OCI-LY3 (cell line): ENCODE measurements at regions not wholly inside any gene's neighbourhood (a gene's known extent, or its start where the extent isn't known, plus 50 kb on each side); places are given as distances from the start of the nearest gene placed in this dataset.

ENCODE experiments used
- H2AFZ ChIP-seq: fragments of 200-600, 300-600 bp; shearing (Covaris generic); 2 replicates; pipeline ENCODE4 v1.6.0; 2014; ENCODE audit warnings: antibody characterized with exemption, low read depth, low read length
- H3K27ac ChIP-seq: fragments of 200-600, 300-600 bp; sonication (generic); 2 replicates; pipeline ENCODE4 v1.5.1; 2014; ENCODE audit warnings: mild to moderate bottlenecking, low read length, moderate library complexity, mixed read lengths
- H3K27me3 ChIP-seq: fragments of 200-600, 300-600 bp; sonication (generic); 2 replicates; pipeline ENCODE4 v1.6.1; 2014; ENCODE audit warnings: low read depth, low read length, mixed read lengths
- H3K36me3 ChIP-seq: fragments of 200-600, 300-600 bp; sonication (generic); replicated peaks from 2 replicates; pipeline ENCODE3; 2014; ENCODE audit warnings: low read depth, low read length, mixed read lengths
- H3K4me1 ChIP-seq: fragments of 300-600, 200-600 bp; sonication (generic); 2 replicates; pipeline ENCODE4 v1.6.1; 2014; ENCODE audit warnings: low read length, mixed read lengths
- H3K4me2 ChIP-seq: fragments of 200-600, 300-600 bp; sonication (generic); 2 replicates; pipeline ENCODE4 v1.6.1; 2014; ENCODE audit warnings: low read length, mixed read lengths
- H3K4me3 ChIP-seq: fragments of 300-600, 200-600 bp; sonication (generic); 2 replicates; pipeline ENCODE4 v1.5.1; 2014; ENCODE audit warnings: antibody characterized with exemption, mild to moderate bottlenecking, low read length, moderate library complexity
- H3K79me2 ChIP-seq: fragments of 300-600, 200-600 bp; shearing (Covaris generic); 2 replicates; pipeline ENCODE4 v1.6.1; 2014; ENCODE audit warnings: mild to moderate bottlenecking, low read length, mixed read lengths
- H3K9ac ChIP-seq: fragments of 300-600, 200-600 bp; shearing (Covaris generic); 2 replicates; pipeline ENCODE4 v1.6.0; 2014; ENCODE audit warnings: mild to moderate bottlenecking, low read length, moderate library complexity
- H3K9me3 ChIP-seq: fragments of 200-600, 300-600 bp; shearing (Covaris generic); 2 replicates; pipeline ENCODE4 v1.6.1; 2014; ENCODE audit warnings: low read length, mixed read lengths; ENCODE audit not compliant: insufficient read depth
- H4K20me1 ChIP-seq: fragments of 200-600, 300-600 bp; sonication (generic); 2 replicates; pipeline ENCODE4 v1.6.1; 2016; ENCODE audit warnings: low read length, mixed read lengths; ENCODE audit not compliant: insufficient read depth
- CTCF ChIP-seq: fragments of 200-600, 300-600 bp; sonication (generic); IDR thresholded peaks from 2 replicates; pipeline ENCODE4 v1.5.1; 2014; ENCODE audit warnings: antibody characterized with exemption, low read length, low read depth
- EZH2phosphoT487 ChIP-seq: fragments of 200-600 bp; shearing (Covaris generic); IDR thresholded peaks from 2 replicates; pipeline ENCODE4 v1.6.1; 2018; ENCODE audit warnings: antibody characterized with exemption, mixed run types, low read depth

GRCh38 chr4:187191676-187192075 is 468.0 kb upstream of the FAT1 start:
- no peak overlapping the region for H3K9ac ChIP-seq
- no peak overlapping the region for H2AFZ ChIP-seq
- H3K4me1 ChIP-seq, result no peaks in the 10 kb centered on the region
- no peak overlapping the region for H3K4me2 ChIP-seq
- no peaks in the 10 kb centered on the region for H3K79me2 ChIP-seq
- H4K20me1 ChIP-seq, result no peaks in the 10 kb centered on the region
- H3K36me3 ChIP-seq, result no peaks in the 10 kb centered on the region
- no peaks in the 10 kb centered on the region for H3K27me3 ChIP-seq
- no peak overlapping the region for H3K27ac ChIP-seq
- H3K9me3 ChIP-seq, result no peaks in the 10 kb centered on the region
- no peak overlapping the region for H3K4me3 ChIP-seq
- TF ChIP-seq EZH2phosphoT487 (no peak), CTCF (no peak)

- H3K4me2 ChIP-seq, result no peak overlapping the region
- TF ChIP-seq EZH2phosphoT487, result no peak
- TF ChIP-seq CTCF, result no peak
Measured at GRCh38 chr4:187192266-187192665, 468.6 kb upstream of the FAT1 start.

GRCh38 chr4:187193141-187193540 is 469.5 kb upstream of the FAT1 start:
- Histone ChIP-seq H3K27me3 (no peaks in the 10 kb centered on the region), H3K9ac (no peak overlapping the region), H2AFZ (no peak overlapping the region), H3K79me2 (no peaks in the 10 kb centered on the region), H3K27ac (no peak overlapping the region), H4K20me1 (no peaks in the 10 kb centered on the region), H3K4me3 (no peak overlapping the region), H3K36me3 (no peaks in the 10 kb centered on the region), H3K4me1 (no peaks in the 10 kb centered on the region), H3K4me2 (no peak overlapping the region), H3K9me3 (no peaks in the 10 kb centered on the region)
- no peak for TF ChIP-seq CTCF
- no peak for TF ChIP-seq EZH2phosphoT487

More at GRCh38 chr4:187192266-187192665, 468.6 kb upstream of the FAT1 start:
- Histone ChIP-seq H3K79me2 (no peaks in the 10 kb centered on the region), H3K27me3 (no peaks in the 10 kb centered on the region), H3K9ac (no peak overlapping the region), H3K27ac (no peak overlapping the region), H3K4me3 (no peak overlapping the region), H3K4me1 (no peaks in the 10 kb centered on the region), H2AFZ (no peak overlapping the region), H4K20me1 (no peaks in the 10 kb centered on the region), H3K36me3 (no peaks in the 10 kb centered on the region), H3K9me3 (no peaks in the 10 kb centered on the region)

GRCh38 chr4:187204389-187204918 is 480.8 kb upstream of the FAT1 start:
- Histone ChIP-seq H3K9me3 (no peaks in the 10 kb centered on the region), H2AFZ (no peak overlapping the region), H3K4me2 (no peak overlapping the region), H3K27me3 (no peaks in the 10 kb centered on the region), H4K20me1 (no peaks in the 10 kb centered on the region), H3K36me3 (no peaks in the 10 kb centered on the region), H3K4me3 (no peak overlapping the region), H3K4me1 (no peaks in the 10 kb centered on the region), H3K27ac (no peak overlapping the region), H3K9ac (no peak overlapping the region), H3K79me2 (no peaks in the 10 kb centered on the region)
- TF ChIP-seq CTCF, result no peak
